ENCODE measurements at regions not wholly inside any gene's neighbourhood (a gene's known extent, or its start where the extent isn't known, plus 50 kb on each side); places are given as distances from the start of the nearest gene placed in this dataset.

DNA sequence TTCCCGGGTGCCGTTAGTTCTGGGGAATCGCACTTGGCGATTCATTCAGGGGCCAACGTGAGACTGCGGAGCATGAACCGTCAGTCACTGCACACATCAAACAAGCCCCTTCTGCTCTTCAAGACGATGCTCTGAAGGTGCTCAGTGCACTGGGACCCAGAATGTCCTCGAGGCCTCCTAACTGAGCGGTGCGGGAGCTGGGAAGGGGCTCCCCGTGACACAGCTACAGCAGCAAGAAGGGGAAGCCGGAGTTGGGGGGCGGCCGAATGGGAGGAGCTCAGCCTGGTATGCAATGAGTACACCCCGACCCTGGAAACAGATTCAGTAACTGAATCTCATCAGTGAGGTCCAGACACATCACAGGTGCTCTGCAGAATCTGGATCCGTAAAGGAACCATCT lies 150.8 kb downstream of the SHANK2 start (continued):
- TF ChIP-seq, protein P1, sequence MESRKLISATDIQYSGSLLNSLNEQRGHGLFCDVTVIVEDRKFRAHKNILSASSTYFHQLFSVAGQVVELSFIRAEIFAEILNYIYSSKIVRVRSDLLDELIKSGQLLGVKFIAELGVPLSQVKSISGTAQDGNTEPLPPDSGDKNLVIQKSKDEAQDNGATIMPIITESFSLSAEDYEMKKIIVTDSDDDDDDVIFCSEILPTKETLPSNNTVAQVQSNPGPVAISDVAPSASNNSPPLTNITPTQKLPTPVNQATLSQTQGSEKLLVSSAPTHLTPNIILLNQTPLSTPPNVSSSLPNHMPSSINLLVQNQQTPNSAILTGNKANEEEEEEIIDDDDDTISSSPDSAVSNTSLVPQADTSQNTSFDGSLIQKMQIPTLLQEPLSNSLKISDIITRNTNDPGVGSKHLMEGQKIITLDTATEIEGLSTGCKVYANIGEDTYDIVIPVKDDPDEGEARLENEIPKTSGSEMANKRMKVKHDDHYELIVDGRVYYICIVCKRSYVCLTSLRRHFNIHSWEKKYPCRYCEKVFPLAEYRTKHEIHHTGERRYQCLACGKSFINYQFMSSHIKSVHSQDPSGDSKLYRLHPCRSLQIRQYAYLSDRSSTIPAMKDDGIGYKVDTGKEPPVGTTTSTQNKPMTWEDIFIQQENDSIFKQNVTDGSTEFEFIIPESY (IDR thresholded peaks at IDR 0.05), result no peak
- TF ChIP-seq RAD21 (IDR thresholded peaks at IDR 0.05) (no peak), FOXA1 (IDR thresholded peaks at IDR 0.05) (no peak)

- no peaks in the 10 kb centered on the region for H3K27me3 ChIP-seq (ENCODE audit: control insufficient read depth in 4 of 4, insufficient read depth in 4 of 4, low read length in 3 of 4)
- H3K4me1 ChIP-seq (ENCODE audit: control insufficient read depth in 4 of 4, insufficient read depth in 4 of 4, low read length in 3 of 4), result no peaks in the 10 kb centered on the region
- TF ChIP-seq CTCF (IDR thresholded peaks at IDR 0.05; ENCODE audit: low read depth, low read length, missing input control) (no peak), NR2F2 (IDR thresholded peaks at IDR 0.05) (no peak), REST (IDR thresholded peaks at IDR 0.05) (no peak), EGR1 (IDR thresholded peaks at IDR 0.05; ENCODE audit: low read depth in 2 of 2) (no peak), RXRA (IDR thresholded peaks at IDR 0.05) (no peak), HNF4A (conservative IDR thresholded peaks at IDR 0.05) (no peak), JUND (IDR thresholded peaks at IDR 0.05) (no peak), YY1 (IDR thresholded peaks at IDR 0.05) (no peak), RAD21 (IDR thresholded peaks at IDR 0.05) (no peak), TAF1 (conservative IDR thresholded peaks at IDR 0.05) (no peak), FOXA1 (IDR thresholded peaks at IDR 0.05) (no peak), SP1 (IDR thresholded peaks at IDR 0.05) (no peak), FOXA2 (IDR thresholded peaks at IDR 0.05) (no peak)
- TF ChIP-seq, protein P1 (IDR thresholded peaks at IDR 0.05), result no peak
- TF ChIP-seq, protein P2, sequence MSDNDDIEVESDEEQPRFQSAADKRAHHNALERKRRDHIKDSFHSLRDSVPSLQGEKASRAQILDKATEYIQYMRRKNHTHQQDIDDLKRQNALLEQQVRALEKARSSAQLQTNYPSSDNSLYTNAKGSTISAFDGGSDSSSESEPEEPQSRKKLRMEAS (IDR thresholded peaks at IDR 0.05), result no peak
- no peak for DNase-seq (ENCODE audit: low spot score)
- H3K9me3 ChIP-seq (ENCODE audit: control insufficient read depth in 4 of 4, low read length in 3 of 4), result no peaks in the 10 kb centered on the region
- WGBS, result 95% methylated on average over 7 of the region's 7 CpGs
- H3K4me3 ChIP-seq (ENCODE audit: low read depth in 1 of 3, low read length in 3 of 3), result no peak overlapping the region
- no peak overlapping the region for H3K27ac ChIP-seq (ENCODE audit: low read depth in 1 of 2, low read length in 2 of 2)
- peaks cover 0 to 17% (median 10%) of the 10 kb centered on the region in 4 donors for H3K36me3 ChIP-seq (ENCODE audit: control insufficient read depth in 4 of 4, insufficient read depth in 3 of 4, low read depth in 1 of 4, low read length in 3 of 4)
- H3K9ac ChIP-seq (ENCODE audit: low read depth in 1 of 2, low read length in 2 of 2), result no peak overlapping the region
Measured at GRCh38 chr11:71101046-71101445, 151.3 kb downstream of the SHANK2 start.

Measured in liver (tissue), 8 donors.